GM18907 (cell line): ENCODE measurements at regions not wholly inside any gene's neighbourhood (a gene's known extent, or its start where the extent isn't known, plus 50 kb on each side); places are given as distances from the start of the nearest gene placed in this dataset.
A peak's percentile ranks its signal among the peaks of the same experiment; 100 is the strongest.

Experiments
- ATAC-seq: cut with Tn5 transposase; IDR thresholded peaks from one replicate; pipeline ENCODE4 v1.9.1; 2021; ENCODE audit warnings: mild to moderate bottlenecking, moderate library complexity; ENCODE audit not compliant: unreplicated experiment

- peak; percentile 54 for ATAC-seq
Measured at GRCh38 chr10:128280271-128280670, 154.0 kb upstream of the MKI67 start.

- no peak for ATAC-seq
Measured at GRCh38 chr10:128281343-128281742, 155.1 kb upstream of the MKI67 start.

- ATAC-seq = no peak
Measured at GRCh38 chr10:128281861-128282260, 155.6 kb upstream of the MKI67 start.

GRCh38 chr10:128286141-128286761, 160.0 kb upstream of the MKI67 start:
- ATAC-seq = no peak

- ATAC-seq = no peak
Measured at GRCh38 chr10:128286762-128287500, 160.7 kb upstream of the MKI67 start.

GRCh38 chr10:128287921-128288320, 161.7 kb upstream of the MKI67 start:
- ATAC-seq = no peak

- no peak for ATAC-seq
Measured at GRCh38 chr10:128289621-128290020, 163.4 kb upstream of the MKI67 start.

DNA sequence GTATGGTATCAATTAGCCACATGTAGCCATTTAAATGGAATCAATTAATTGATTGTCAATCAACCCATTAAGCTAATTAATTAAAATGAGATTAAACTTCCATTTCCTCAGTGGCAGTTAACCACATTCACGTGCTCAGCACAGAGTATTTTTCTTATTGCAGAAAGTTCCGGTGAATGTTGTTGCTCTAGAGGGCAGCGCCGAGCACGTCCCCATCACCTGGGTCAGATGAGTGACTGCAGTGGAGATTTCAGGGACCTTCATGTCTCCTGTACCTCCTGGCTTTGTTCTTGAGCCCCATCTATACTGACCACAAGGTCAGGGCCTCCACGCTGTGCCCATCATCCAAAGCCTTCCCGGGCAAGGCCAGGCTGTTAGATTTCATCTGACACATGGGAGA, 168.8 kb upstream of the MKI67 start:
- no peak for ATAC-seq

- no peak for ATAC-seq
Measured at GRCh38 chr10:128296253-128297007, 170.2 kb upstream of the MKI67 start.

- no peak for ATAC-seq
Measured at GRCh38 chr10:128297709-128298378, 171.6 kb upstream of the MKI67 start.

GRCh38 chr10:128298587-128298986, 172.4 kb upstream of the MKI67 start:
- no peak for ATAC-seq

DNA sequence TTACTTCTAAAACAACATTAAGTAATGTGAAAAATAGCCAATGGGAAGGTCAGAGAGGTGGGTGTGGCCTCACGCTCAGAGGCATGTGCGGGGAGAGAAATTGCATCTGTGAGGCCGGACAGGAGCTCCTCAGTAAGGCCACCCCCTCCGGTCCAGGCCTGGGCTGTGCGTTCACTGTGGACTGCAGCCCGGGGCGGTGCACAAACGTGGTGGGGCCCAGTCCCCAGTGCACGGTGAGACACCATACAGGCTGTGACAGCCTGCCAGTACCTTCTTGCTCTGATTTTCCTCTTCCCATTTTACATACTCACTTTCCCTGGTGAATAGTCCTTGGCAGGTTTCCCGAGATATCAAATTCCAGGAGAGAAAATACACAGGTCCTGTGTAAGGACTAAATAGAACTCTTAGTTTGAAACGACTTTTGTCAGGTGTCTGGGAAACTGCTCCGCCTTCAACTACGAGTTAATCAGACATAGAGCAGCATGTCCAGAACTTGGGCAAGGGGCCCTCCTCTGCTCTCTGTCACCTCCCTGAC, 174.1 kb upstream of the MKI67 start:
- no peak for ATAC-seq

- no peak for ATAC-seq
Measured at GRCh38 chr10:128301051-128301450, 174.8 kb upstream of the MKI67 start.

GRCh38 chr10:128302808-128303207, 176.6 kb upstream of the MKI67 start:
- no peak for ATAC-seq

DNA sequence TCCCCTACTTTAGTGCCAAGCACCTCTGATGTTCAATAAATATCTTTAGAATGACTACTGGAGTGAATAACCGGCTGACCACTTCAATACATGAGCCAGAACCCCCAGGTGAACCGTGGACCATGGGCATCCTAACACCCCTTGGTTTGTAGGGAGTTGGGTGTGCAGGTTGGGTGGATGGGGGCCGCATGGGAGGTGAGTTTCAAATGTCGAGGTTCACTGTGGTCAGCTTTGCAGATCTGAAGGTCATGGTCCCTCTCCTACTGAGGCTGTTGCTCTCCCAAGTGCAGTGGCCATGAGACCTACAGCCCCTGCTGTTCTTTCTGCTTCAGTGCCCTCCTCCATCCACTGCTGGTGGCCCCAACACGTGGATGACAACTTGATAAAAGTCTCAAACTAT, 178.0 kb upstream of the MKI67 start:
- ATAC-seq = no peak

DNA sequence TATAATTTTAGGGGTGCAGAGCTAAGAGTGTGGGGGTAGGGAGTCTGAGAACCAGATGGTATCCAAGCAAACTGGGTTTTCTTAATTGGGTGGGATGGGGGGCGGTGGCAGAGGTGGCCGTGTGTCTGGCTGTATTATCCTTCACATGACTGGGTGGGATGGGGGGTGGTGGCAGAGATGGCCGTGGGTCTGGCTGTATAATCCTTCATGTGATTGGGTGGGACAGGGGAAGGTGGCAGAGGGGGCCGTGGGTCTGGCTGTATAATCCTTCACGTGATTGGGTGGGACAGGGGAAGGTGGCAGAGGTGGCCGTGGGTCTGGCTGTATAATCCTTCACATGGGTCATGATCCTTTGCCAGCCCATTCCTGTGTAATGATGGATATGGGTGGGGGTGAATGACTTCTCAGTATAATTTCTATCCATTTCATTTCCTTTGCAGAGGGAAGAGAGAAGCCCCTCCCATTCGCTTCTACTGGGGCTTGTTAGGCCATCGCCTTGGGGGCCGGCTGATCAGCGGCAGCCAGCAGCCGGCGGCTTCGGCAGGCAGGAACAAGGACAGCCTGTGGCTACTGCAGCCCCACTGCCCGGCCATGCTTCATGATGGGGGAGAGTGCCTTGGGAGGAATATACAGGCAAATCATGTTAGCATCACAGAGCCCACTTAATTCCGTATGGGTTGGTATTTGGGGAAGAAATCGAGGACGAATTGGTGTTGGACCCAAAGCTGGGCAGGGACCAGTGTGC, 179.6 kb upstream of the MKI67 start:
- ATAC-seq = no peak

DNA sequence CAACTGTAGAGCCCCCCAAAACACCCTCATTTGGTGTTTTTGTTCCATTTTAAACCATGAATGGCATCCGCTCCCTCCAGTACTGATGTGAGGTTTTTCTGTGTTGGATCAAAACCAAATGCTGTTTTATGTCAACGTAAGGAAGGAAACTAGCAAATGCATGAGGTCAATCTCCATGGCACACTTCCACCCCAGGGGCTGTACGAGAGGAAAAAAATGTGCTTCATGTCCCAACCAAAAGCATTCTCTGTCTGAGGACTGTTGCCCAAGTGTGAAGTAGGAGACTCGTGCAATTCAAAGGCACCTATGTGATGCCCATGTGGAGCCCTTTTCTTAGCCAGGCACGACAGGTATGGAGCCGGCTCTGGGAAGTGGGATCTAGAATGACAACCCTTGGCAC, 180.3 kb upstream of the MKI67 start:
- no peak for ATAC-seq

DNA sequence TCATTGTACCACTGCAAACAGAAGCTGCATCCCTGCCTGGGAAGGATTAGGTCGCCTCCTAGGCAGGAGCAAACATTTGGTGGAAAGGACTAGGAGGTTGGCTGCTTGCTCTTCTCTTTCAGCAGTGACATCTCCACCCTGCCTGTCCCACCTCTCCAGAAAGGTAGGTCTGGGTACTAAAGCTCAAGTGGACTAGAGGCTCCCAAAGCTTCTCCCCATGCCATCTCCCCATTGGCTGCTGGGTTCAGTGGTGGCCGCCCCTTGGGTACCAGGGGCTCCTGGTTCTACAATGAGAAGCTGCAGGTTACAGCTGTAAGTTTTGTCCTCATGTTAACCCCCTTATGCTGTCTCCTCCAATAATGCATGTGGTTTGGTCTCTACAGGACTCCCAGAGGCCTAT, 180.7 kb upstream of the MKI67 start:
- no peak for ATAC-seq

- ATAC-seq = no peak
Measured at GRCh38 chr10:128307820-128308219, 181.6 kb upstream of the MKI67 start.

DNA sequence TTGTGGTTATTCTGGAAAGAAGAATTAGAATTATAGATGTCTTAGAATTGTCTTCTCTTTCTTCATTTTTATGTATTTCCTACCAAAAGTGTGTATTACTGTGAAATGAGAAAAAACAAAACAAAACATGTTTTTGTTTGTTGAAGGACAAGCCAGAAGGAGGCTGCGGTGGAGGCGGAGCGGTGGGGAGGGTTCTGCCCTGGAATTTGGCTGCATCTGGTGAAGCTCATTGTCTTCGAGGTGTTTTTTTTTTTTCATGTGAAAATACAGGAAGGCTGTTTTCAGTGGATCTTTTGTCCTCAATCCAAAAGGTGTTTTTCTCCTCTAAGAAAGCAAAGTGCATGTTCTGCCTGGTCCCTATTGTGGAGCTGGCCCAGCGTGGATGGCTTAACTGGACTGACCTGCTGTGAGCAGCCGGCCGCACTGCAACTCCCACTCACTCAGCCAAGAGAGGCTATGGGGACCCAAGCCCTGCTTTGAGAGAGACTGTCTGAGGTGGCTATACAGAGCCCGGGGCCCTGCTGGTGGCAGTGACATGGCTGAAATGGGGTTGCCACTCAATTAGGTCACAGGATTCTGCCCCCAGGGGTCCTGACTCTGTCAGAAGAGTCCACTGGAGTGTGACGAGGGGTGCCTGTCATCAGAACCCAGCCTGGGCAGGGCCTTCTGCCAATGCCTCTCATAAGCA, 184.9 kb upstream of the MKI67 start:
- no peak for ATAC-seq
